ENCODE measurements at regions not wholly inside any gene's neighbourhood (a gene's known extent, or its start where the extent isn't known, plus 50 kb on each side); places are given as distances from the start of the nearest gene placed in this dataset.

GRCh38 chr6:102405860-102406259, 1012.4 kb downstream of the GRIK2 start:
- TF ChIP-seq POLR2AphosphoS5 (IDR thresholded peaks at IDR 0.05) (no peak), CTCF (IDR thresholded peaks at IDR 0.05) (no peak)
